Gastroesophageal sphincter (tissue), 3 donors: ENCODE measurements at regions not wholly inside any gene's neighbourhood (a gene's known extent, or its start where the extent isn't known, plus 50 kb on each side); places are given as distances from the start of the nearest gene placed in this dataset.

Experiments
- CTCF ChIP-seq, 4 experiments: fragments of 200-600 bp in 2 of 4; fragments of 450-650 bp in 2 of 4; sonication (generic) in 1 of 4; IDR thresholded peaks; one replicate each; pipeline ENCODE4 v1.5.1; 2017 to 2019; ENCODE audit warnings: antibody characterized with exemption in 4 of 4, mild to moderate bottlenecking in 2 of 4, moderate library complexity in 2 of 4
- POLR2A ChIP-seq, 2 donors: fragments of 450-650 bp; IDR thresholded peaks; one replicate each; pipeline ENCODE4 v1.6.1; 2017; ENCODE audit warnings: antibody characterized with exemption in 2 of 2, mild to moderate bottlenecking in 2 of 2, moderate library complexity in 1 of 2
- POLR2AphosphoS5 ChIP-seq: sonication (generic); formaldehyde crosslinking; IDR thresholded peaks from one replicate; pipeline ENCODE4 v1.6.1; 2017; ENCODE audit warnings: antibody characterized with exemption

- TF ChIP-seq POLR2AphosphoS5 (no peak), CTCF (IDR thresholded peaks at IDR 0.05) (no peak), POLR2A (IDR thresholded peaks at IDR 0.05) (no peak)
Observed at GRCh38 chr17:13273806-13274205, 256.0 kb upstream of the ELAC2 start.
